ENCODE measurements at regions not wholly inside any gene's neighbourhood (a gene's known extent, or its start where the extent isn't known, plus 50 kb on each side); places are given as distances from the start of the nearest gene placed in this dataset.

DNA sequence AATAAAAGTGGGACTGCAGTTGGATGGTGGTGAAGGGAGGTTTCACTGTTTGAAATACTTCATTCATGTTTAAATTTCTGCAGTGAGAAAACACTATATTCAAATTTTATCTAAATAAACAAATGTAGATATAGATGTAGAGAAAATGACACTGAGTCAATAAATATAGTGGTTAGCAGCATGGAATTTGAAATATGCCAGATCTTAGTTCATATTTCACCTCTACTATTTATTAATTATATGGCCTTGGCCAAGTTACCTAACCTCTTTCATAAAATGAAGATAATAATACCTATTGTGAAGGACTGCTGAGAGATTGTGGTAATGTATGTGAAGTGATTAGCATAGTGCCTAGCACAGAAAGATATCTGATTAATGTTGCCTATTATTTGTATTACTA, 70.5 kb downstream of the AGTR2 start:
- Histone ChIP-seq H3K36me3 (ENCODE audit: control insufficient read depth in 2 of 2, insufficient read depth in 1 of 2, low read length in 2 of 2) (no peaks in the 10 kb centered on the region), H3K27ac (ENCODE audit: extremely low read depth, low read depth, low read length) (no peak overlapping the region), H3K4me1 (ENCODE audit: control insufficient read depth, insufficient read depth, low read length) (no peaks in the 10 kb centered on the region), H3K4me3 (ENCODE audit: low read depth, low read length) (no peak overlapping the region), H3K9me3 (ENCODE audit: control insufficient read depth, insufficient read depth, low read depth, low read length) (no peaks in the 10 kb centered on the region)
- TF ChIP-seq, protein P1, sequence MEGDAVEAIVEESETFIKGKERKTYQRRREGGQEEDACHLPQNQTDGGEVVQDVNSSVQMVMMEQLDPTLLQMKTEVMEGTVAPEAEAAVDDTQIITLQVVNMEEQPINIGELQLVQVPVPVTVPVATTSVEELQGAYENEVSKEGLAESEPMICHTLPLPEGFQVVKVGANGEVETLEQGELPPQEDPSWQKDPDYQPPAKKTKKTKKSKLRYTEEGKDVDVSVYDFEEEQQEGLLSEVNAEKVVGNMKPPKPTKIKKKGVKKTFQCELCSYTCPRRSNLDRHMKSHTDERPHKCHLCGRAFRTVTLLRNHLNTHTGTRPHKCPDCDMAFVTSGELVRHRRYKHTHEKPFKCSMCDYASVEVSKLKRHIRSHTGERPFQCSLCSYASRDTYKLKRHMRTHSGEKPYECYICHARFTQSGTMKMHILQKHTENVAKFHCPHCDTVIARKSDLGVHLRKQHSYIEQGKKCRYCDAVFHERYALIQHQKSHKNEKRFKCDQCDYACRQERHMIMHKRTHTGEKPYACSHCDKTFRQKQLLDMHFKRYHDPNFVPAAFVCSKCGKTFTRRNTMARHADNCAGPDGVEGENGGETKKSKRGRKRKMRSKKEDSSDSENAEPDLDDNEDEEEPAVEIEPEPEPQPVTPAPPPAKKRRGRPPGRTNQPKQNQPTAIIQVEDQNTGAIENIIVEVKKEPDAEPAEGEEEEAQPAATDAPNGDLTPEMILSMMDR (tag by site-specific recombination; IDR thresholded peaks at IDR 0.05), result no peak
- TF ChIP-seq ZBTB48 (tag by site-specific recombination; IDR thresholded peaks at IDR 0.05), result no peak
- no peak for TF ChIP-seq ZNF529 (tag by site-specific recombination; IDR thresholded peaks at IDR 0.05; ENCODE audit: insufficient replicate concordance)
- POLR2A ChIA-PET, result no interaction called here
- CTCF ChIA-PET, result interaction anchor here (0.5 kb wide), 1 partner anchor 1219 kb away, joined by 3 read pairs; no protein-coding TSS in a partner anchor

DNA sequence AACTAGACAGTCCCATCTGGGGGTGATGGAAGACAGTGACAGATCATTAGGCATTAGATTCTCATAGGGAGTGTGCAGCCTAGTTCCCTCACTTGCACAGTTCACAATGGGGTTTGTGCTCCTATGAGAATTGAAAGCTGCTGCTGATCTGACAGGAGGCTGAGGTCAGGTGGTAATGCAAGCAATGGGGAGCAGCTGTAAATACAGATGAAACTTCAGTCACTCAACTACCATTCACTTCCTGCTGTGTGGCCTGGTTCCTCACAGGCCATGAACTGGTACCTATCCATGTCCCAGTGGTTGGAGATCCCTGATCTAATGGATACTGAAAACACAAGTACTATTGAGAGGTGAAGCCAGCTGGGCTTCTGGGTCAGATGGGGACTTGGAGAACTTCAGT, 72.5 kb downstream of the AGTR2 start:
- ChIA-PET POLR2A (no interaction called here), CTCF (no interaction called here)
- H3K4me3 ChIP-seq (ENCODE audit: low read depth, low read length), result no peak overlapping the region
- H3K36me3 ChIP-seq (ENCODE audit: control insufficient read depth in 2 of 2, insufficient read depth in 1 of 2, low read length in 2 of 2), result no peaks in the 10 kb centered on the region
- TF ChIP-seq ZNF473 (tag by site-specific recombination; IDR thresholded peaks at IDR 0.05) (no peak), ZNF610 (tag by site-specific recombination; IDR thresholded peaks at IDR 0.05; ENCODE audit: borderline replicate concordance) (peak; percentile 95)
- no peak overlapping the region for H3K27ac ChIP-seq (ENCODE audit: extremely low read depth, low read depth, low read length)
- H3K4me1 ChIP-seq (ENCODE audit: control insufficient read depth, insufficient read depth, low read length), result no peaks in the 10 kb centered on the region
- no peaks in the 10 kb centered on the region for H3K9me3 ChIP-seq (ENCODE audit: control insufficient read depth, insufficient read depth, low read depth, low read length)

DNA sequence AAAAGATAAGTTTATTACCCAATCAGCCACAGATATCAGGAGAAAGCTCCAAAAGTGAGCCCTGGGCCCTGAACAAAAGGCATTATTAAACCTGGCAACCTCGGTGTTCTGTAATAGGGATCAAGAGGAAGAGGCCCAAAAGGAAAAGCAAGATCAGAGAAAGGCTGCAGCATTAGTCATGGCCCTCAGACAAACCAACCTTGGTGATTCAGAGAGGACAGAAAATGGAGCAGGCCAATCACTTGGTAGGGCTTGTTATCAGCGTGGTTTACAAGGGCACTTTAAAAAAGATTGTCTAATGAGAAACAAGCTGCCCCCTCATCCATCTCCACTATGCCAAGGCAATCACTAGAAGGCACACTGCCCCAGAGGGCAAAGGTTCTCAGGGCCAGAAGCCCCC, 75.7 kb downstream of the AGTR2 start:
- CTCF ChIA-PET, result interaction anchor here (0.7 kb wide), 1 partner anchor 11 kb away, joined by 3 read pairs; no protein-coding TSS in a partner anchor
- POLR2A ChIA-PET, result no interaction called here
- Histone ChIP-seq H3K9me3 (ENCODE audit: control insufficient read depth, insufficient read depth, low read depth, low read length) (no peaks in the 10 kb centered on the region), H3K4me1 (ENCODE audit: control insufficient read depth, insufficient read depth, low read length) (no peaks in the 10 kb centered on the region), H3K36me3 (ENCODE audit: control insufficient read depth in 2 of 2, insufficient read depth in 1 of 2, low read length in 2 of 2) (no peaks in the 10 kb centered on the region), H3K4me3 (ENCODE audit: low read depth, low read length) (no peak overlapping the region), H3K27ac (ENCODE audit: extremely low read depth, low read depth, low read length) (no peak overlapping the region)
- TF ChIP-seq SP7 (tag by site-specific recombination; IDR thresholded peaks at IDR 0.05) (no peak), ZNF530 (tag by site-specific recombination; IDR thresholded peaks at IDR 0.05; ENCODE audit: low read depth) (no peak), ZNF302 (tag by site-specific recombination; IDR thresholded peaks at IDR 0.05; ENCODE audit: low read depth) (no peak), HOXC10 (CRISPR knock-in tag; IDR thresholded peaks at IDR 0.05) (no peak), ZNF24 (tag by site-specific recombination; IDR thresholded peaks at IDR 0.05) (no peak), ZNF335 (tag by site-specific recombination; conservative IDR thresholded peaks at IDR 0.05) (no peak), IKZF3 (tag by site-specific recombination; IDR thresholded peaks at IDR 0.05) (no peak), ZNF157 (tag by site-specific recombination; IDR thresholded peaks at IDR 0.05) (no peak)
- TF ChIP-seq, protein P2, sequence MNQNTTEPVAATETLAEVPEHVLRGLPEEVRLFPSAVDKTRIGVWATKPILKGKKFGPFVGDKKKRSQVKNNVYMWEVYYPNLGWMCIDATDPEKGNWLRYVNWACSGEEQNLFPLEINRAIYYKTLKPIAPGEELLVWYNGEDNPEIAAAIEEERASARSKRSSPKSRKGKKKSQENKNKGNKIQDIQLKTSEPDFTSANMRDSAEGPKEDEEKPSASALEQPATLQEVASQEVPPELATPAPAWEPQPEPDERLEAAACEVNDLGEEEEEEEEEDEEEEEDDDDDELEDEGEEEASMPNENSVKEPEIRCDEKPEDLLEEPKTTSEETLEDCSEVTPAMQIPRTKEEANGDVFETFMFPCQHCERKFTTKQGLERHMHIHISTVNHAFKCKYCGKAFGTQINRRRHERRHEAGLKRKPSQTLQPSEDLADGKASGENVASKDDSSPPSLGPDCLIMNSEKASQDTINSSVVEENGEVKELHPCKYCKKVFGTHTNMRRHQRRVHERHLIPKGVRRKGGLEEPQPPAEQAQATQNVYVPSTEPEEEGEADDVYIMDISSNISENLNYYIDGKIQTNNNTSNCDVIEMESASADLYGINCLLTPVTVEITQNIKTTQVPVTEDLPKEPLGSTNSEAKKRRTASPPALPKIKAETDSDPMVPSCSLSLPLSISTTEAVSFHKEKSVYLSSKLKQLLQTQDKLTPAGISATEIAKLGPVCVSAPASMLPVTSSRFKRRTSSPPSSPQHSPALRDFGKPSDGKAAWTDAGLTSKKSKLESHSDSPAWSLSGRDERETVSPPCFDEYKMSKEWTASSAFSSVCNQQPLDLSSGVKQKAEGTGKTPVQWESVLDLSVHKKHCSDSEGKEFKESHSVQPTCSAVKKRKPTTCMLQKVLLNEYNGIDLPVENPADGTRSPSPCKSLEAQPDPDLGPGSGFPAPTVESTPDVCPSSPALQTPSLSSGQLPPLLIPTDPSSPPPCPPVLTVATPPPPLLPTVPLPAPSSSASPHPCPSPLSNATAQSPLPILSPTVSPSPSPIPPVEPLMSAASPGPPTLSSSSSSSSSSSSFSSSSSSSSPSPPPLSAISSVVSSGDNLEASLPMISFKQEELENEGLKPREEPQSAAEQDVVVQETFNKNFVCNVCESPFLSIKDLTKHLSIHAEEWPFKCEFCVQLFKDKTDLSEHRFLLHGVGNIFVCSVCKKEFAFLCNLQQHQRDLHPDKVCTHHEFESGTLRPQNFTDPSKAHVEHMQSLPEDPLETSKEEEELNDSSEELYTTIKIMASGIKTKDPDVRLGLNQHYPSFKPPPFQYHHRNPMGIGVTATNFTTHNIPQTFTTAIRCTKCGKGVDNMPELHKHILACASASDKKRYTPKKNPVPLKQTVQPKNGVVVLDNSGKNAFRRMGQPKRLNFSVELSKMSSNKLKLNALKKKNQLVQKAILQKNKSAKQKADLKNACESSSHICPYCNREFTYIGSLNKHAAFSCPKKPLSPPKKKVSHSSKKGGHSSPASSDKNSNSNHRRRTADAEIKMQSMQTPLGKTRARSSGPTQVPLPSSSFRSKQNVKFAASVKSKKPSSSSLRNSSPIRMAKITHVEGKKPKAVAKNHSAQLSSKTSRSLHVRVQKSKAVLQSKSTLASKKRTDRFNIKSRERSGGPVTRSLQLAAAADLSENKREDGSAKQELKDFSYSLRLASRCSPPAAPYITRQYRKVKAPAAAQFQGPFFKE (tag by site-specific recombination; IDR thresholded peaks at IDR 0.05; ENCODE audit: borderline replicate concordance), result no peak
- TF ChIP-seq, protein P3, sequence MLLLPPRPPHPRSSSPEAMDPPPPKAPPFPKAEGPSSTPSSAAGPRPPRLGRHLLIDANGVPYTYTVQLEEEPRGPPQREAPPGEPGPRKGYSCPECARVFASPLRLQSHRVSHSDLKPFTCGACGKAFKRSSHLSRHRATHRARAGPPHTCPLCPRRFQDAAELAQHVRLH (tag by site-specific recombination; IDR thresholded peaks at IDR 0.05), result no peak
- TF ChIP-seq, protein P4, sequence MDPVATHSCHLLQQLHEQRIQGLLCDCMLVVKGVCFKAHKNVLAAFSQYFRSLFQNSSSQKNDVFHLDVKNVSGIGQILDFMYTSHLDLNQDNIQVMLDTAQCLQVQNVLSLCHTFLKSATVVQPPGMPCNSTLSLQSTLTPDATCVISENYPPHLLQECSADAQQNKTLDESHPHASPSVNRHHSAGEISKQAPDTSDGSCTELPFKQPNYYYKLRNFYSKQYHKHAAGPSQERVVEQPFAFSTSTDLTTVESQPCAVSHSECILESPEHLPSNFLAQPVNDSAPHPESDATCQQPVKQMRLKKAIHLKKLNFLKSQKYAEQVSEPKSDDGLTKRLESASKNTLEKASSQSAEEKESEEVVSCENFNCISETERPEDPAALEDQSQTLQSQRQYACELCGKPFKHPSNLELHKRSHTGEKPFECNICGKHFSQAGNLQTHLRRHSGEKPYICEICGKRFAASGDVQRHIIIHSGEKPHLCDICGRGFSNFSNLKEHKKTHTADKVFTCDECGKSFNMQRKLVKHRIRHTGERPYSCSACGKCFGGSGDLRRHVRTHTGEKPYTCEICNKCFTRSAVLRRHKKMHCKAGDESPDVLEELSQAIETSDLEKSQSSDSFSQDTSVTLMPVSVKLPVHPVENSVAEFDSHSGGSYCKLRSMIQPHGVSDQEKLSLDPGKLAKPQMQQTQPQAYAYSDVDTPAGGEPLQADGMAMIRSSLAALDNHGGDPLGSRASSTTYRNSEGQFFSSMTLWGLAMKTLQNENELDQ (tag by site-specific recombination; IDR thresholded peaks at IDR 0.05; ENCODE audit: low read depth), result no peak
- TF ChIP-seq, protein P5, sequence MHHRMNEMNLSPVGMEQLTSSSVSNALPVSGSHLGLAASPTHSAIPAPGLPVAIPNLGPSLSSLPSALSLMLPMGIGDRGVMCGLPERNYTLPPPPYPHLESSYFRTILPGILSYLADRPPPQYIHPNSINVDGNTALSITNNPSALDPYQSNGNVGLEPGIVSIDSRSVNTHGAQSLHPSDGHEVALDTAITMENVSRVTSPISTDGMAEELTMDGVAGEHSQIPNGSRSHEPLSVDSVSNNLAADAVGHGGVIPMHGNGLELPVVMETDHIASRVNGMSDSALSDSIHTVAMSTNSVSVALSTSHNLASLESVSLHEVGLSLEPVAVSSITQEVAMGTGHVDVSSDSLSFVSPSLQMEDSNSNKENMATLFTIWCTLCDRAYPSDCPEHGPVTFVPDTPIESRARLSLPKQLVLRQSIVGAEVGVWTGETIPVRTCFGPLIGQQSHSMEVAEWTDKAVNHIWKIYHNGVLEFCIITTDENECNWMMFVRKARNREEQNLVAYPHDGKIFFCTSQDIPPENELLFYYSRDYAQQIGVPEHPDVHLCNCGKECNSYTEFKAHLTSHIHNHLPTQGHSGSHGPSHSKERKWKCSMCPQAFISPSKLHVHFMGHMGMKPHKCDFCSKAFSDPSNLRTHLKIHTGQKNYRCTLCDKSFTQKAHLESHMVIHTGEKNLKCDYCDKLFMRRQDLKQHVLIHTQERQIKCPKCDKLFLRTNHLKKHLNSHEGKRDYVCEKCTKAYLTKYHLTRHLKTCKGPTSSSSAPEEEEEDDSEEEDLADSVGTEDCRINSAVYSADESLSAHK (tag by site-specific recombination; IDR thresholded peaks at IDR 0.05), result no peak
